Left lung (tissue), 4 donors: ENCODE measurements at regions not wholly inside any gene's neighbourhood (a gene's known extent, or its start where the extent isn't known, plus 50 kb on each side); places are given as distances from the start of the nearest gene placed in this dataset.

Experiments
- ATAC-seq: fragments of 200-7000 bp; cut with Tn5 transposase; one replicate; pipeline ENCODE4 v1.9.1; 2020; ENCODE audit warnings: moderate library complexity
- DNase-seq, 4 donors: peaks; one replicate each; pipeline ENCODE4 v3.0.0-alpha.2; 2013 to 2020
- H3K27ac ChIP-seq, 2 donors: fragments of 200-600 bp; sonication (generic) in 1 of 2; one replicate each; pipeline versions ENCODE4 v1.5.0 to v1.8.0; 2020 to 2021
- H3K27me3 ChIP-seq, 2 donors: fragments of 200-600 bp; sonication (generic) in 1 of 2; one replicate each; pipeline versions ENCODE4 v1.5.0 to v1.8.0; 2020 to 2021
- H3K36me3 ChIP-seq, 2 donors: fragments of 200-600 bp; sonication (generic) in 1 of 2; one replicate each; pipeline versions ENCODE4 v1.5.0 to v1.8.0; 2020 to 2021
- H3K4me1 ChIP-seq, 2 donors: fragments of 200-600 bp; one replicate each; pipeline ENCODE4 v1.8.0; 2021
- H3K4me3 ChIP-seq, 2 donors: fragments of 200-600 bp; sonication (generic) in 1 of 2; one replicate each; pipeline versions ENCODE4 v1.5.0 to v1.8.0; 2020 to 2021; ENCODE audit warnings: mild to moderate bottlenecking in 1 of 2
- H3K9me3 ChIP-seq, 2 donors: fragments of 200-600 bp; sonication (generic) in 1 of 2; one replicate each; pipeline versions ENCODE4 v1.5.0 to v1.8.0; 2020 to 2021
- intact Hi-C, 2 donors: fragments of 100-400 bp; cut with DNase I; formaldehyde crosslinking; loops; one replicate each; pipeline versions ENCODE4 v1.11.2 to v1.14.2; 2022
- TF ChIP-seq, protein P1 (sequence below), 2 donors: fragments of 200-600 bp; sonication (generic) in 1 of 2; IDR thresholded peaks; one replicate each; pipeline versions ENCODE4 v1.5.0 to v1.8.0; 2021; ENCODE audit warnings: antibody characterized with exemption in 2 of 2
- donor health status: DM: no; HTN: yes; CAD: no.
- donor health status: DM: no; HTN: no; CAD: no.

DNA sequence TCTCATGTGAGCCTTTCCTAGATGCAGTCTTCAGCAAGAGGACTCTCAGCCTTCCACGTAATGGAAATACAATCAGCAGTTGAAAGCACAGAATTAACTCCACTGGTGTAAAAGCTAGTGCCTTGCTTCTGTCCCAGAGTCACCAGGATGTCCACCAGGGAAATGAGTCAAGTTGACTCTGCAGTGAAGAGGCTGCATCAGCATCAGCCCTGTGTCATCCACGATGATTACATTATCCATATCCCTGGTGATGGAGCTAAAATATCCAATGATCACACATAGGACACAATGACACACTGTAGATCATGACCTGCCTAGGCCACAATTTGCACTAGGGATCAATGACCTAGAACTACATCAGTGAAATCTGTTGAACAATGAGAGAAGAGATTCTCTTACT is 262.4 kb downstream of the ERMARD start:
- H3K9me3 ChIP-seq, result no peaks in the 10 kb centered on the region
- no peak overlapping the region for H3K4me3 ChIP-seq
- no peak overlapping the region for H3K27ac ChIP-seq
- TF ChIP-seq, protein P1, sequence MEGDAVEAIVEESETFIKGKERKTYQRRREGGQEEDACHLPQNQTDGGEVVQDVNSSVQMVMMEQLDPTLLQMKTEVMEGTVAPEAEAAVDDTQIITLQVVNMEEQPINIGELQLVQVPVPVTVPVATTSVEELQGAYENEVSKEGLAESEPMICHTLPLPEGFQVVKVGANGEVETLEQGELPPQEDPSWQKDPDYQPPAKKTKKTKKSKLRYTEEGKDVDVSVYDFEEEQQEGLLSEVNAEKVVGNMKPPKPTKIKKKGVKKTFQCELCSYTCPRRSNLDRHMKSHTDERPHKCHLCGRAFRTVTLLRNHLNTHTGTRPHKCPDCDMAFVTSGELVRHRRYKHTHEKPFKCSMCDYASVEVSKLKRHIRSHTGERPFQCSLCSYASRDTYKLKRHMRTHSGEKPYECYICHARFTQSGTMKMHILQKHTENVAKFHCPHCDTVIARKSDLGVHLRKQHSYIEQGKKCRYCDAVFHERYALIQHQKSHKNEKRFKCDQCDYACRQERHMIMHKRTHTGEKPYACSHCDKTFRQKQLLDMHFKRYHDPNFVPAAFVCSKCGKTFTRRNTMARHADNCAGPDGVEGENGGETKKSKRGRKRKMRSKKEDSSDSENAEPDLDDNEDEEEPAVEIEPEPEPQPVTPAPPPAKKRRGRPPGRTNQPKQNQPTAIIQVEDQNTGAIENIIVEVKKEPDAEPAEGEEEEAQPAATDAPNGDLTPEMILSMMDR (IDR thresholded peaks at IDR 0.05), result no peak
- no peaks in the 10 kb centered on the region for H3K36me3 ChIP-seq
- intact Hi-C loops, result no loop called here
- ATAC-seq, result no peak
- DNase-seq, result no peak
- H3K27me3 ChIP-seq, result peaks cover 4 to 15% of the 10 kb centered on the region in 2 donors
- H3K4me1 ChIP-seq, result peaks cover 0 to 16% of the 10 kb centered on the region in 2 donors

DNA sequence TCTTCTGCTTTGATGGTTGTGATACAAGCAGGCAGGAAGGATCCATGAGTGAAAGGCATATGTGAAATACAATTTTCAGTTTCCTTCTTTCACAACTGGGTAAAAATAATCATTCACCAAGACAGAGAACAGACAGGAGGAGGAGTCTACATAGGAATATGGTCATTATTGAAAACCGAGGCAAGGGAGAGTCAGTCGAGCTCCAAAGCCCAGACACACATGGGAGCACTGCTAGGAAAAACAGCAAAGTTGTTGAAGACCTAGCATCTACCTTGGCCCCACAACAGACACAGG is 260.6 kb downstream of the ERMARD start:
- TF ChIP-seq, protein P1 (IDR thresholded peaks at IDR 0.05), result no peak
- ATAC-seq (no peak), DNase-seq (no peak)
- no peak overlapping the region for H3K4me3 ChIP-seq
- H3K9me3 ChIP-seq, result no peaks in the 10 kb centered on the region
- peaks cover 0 to 9% of the 10 kb centered on the region in 2 donors for H3K4me1 ChIP-seq
- peaks cover 4 to 30% of the 10 kb centered on the region in 2 donors for H3K27me3 ChIP-seq
- H3K36me3 ChIP-seq, result no peaks in the 10 kb centered on the region
- H3K27ac ChIP-seq, result no peak overlapping the region
- intact Hi-C loops, result no loop called here

DNA sequence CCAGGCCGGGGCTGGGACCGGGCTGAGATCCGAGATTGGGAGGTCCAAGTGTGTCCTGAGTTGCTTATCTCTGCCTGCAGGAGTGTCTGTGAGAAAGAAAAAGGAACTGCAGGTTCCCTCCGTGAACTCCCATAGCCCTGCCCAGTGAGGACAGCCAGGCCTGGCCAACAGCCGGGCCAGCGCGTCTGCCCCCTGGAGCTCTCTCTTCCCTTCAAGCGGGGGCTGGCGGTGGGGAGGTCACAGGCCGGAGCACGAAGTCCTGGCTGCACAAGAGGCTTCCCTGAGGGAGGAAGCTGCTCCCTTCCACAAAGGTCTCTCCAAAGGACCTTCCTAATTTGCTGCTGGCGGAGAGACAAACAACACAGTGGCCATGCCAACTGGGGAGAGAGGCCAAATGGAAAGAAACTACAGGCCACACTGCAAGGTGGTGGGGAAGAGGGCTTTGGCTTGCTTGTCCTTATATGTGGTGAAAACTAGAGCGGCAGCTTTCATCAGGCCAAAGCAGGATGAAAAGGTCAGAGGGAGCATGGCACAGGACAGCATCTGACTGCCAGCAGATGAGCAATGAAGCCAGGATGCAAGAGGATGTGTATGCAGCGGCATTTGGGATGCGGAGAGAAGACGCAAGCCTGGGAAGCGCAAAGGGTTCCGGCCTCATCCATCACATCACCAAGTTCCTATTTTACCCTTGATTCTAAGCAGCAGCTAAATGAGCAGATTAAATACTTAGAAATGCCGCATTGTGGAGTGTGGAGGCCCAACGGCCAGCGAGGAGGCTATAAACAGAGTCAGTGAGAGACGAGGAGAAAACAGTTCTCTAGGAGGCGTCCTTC is 260.0 kb downstream of the ERMARD start:
- no peak overlapping the region for H3K4me3 ChIP-seq
- H3K36me3 ChIP-seq, result no peaks in the 10 kb centered on the region
- intact Hi-C loops, result no loop called here
- peak overlapping the region in 1 of 2 donors; percentile 10 for H3K27ac ChIP-seq
- ATAC-seq (peak; percentile 69), DNase-seq (peak in 1 of 4 donors; percentile 80)
- no peaks in the 10 kb centered on the region for H3K9me3 ChIP-seq
- H3K4me1 ChIP-seq, result peaks cover 0 to 9% of the 10 kb centered on the region in 2 donors
- peaks cover 4 to 33% of the 10 kb centered on the region in 2 donors for H3K27me3 ChIP-seq
- TF ChIP-seq, protein P1 (IDR thresholded peaks at IDR 0.05), result no peak

DNA sequence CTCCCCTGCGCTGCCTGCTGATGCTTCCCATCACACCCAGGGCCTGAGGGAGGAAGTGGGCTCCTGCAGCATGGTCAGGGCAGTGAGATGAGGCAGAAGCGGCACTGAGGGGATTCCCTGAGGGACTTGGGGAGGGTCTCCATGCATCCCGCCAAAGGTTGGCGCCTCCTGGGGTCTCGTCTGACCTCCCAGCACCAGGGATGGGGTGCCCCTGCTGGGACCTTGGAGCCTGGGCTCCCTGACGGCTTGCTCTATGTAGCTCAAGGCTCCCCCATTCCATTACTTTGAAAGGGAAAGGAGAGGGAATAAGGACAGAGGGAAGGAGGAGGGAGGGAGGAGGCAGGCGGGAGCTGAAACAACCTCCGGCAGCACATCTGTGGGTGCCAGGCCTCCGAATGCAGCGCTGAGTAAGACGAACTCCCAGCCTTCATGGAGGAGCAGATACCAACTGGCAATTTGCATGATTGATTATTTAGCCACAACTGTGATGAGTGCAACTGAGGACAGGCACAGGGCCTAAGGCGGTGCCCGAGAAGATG is 259.3 kb downstream of the ERMARD start:
- Histone ChIP-seq H3K36me3 (no peaks in the 10 kb centered on the region), H3K27me3 (peaks cover 4 to 33% of the 10 kb centered on the region in 2 donors), H3K4me1 (peaks cover 0 to 9% of the 10 kb centered on the region in 2 donors), H3K4me3 (no peak overlapping the region), H3K27ac (peak overlapping the region in 1 of 2 donors; percentile 10), H3K9me3 (no peaks in the 10 kb centered on the region)
- intact Hi-C loops, result no loop called here
- ATAC-seq, result no peak
- DNase-seq, result peak in 1 of 4 donors; percentile 24
- TF ChIP-seq, protein P1 (IDR thresholded peaks at IDR 0.05), result no peak

DNA sequence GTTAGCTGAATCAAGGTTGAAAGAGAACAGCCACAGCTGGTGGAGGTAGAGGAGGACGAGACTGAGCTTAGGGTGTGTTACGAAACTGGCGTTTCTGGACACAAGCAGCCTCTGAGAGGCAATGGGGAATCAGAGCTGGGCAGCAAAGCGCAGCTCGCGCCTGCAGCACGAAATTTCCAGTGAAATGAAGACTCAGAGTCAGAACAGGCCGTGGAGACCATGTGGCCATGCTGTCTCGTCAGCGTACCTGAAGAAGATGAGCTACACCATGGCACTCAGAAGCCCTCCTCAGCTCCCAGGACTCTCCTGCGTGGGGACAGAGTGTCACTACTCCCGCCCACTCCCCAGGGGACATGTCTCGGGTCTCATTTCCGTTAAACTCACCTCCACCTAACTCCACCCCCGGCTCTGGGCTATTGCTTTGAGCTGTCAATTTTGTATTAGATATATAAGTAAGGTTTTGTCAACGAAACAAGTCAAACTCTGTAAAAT is 256.9 kb downstream of the ERMARD start:
- peak in 1 of 4 donors; percentile 31 for DNase-seq
- TF ChIP-seq, protein P1 (IDR thresholded peaks at IDR 0.05), result no peak
- Histone ChIP-seq H3K4me3 (no peak overlapping the region), H3K4me1 (peaks cover 0 to 9% of the 10 kb centered on the region in 2 donors), H3K27ac (no peak overlapping the region), H3K36me3 (no peaks in the 10 kb centered on the region), H3K9me3 (peaks cover 0 to 19% of the 10 kb centered on the region in 2 donors), H3K27me3 (peaks cover 0 to 22% of the 10 kb centered on the region in 2 donors)
- intact Hi-C loops, result no loop called here
- no peak for ATAC-seq
